ENCODE measurements at regions not wholly inside any gene's neighbourhood (a gene's known extent, or its start where the extent isn't known, plus 50 kb on each side); places are given as distances from the start of the nearest gene placed in this dataset.

GRCh38 chr1:118659646-118660045 lies 328.5 kb downstream of the TBX15 start:
- no peak for TF ChIP-seq CTCF (IDR thresholded peaks at IDR 0.05; ENCODE audit: low read depth, low read length)
- TF ChIP-seq POLR2A (IDR thresholded peaks at IDR 0.05; ENCODE audit: extremely low read depth, insufficient read length): no peak
- TF ChIP-seq MAX (IDR thresholded peaks at IDR 0.05; ENCODE audit: low read depth, low read length): no peak
- TF ChIP-seq MYC (IDR thresholded peaks at IDR 0.05; ENCODE audit: low read depth, low read length): no peak
